ENCODE measurements at regions not wholly inside any gene's neighbourhood (a gene's known extent, or its start where the extent isn't known, plus 50 kb on each side); places are given as distances from the start of the nearest gene placed in this dataset.

- no peaks in the 10 kb centered on the region for H3K4me1 Mint-ChIP-seq (ENCODE audit: low read depth)
- H3K36me3 Mint-ChIP-seq (ENCODE audit: insufficient read depth): no peaks in the 10 kb centered on the region
- no peak for TF ChIP-seq CTCF (IDR thresholded peaks at IDR 0.05; ENCODE audit: unreplicated experiment)
- no peak overlapping the region for H3K4me3 Mint-ChIP-seq (ENCODE audit: low read depth)
- no peaks in the 10 kb centered on the region for H3K27me3 Mint-ChIP-seq
- H3K27ac Mint-ChIP-seq: no peak overlapping the region
- no peak for DNase-seq (ENCODE audit: low spot score, unreplicated experiment)
- peaks cover 3% of the 10 kb centered on the region for H3K9me3 Mint-ChIP-seq (ENCODE audit: low read depth)
Measured at GRCh38 chr1:30012455-30013440, 710.6 kb downstream of the MATN1 start.

GRCh38 chr1:30011970-30012369 lies 711.4 kb downstream of the MATN1 start:
- no peak overlapping the region for H3K4me3 Mint-ChIP-seq (ENCODE audit: low read depth)
- no peak overlapping the region for H3K27ac Mint-ChIP-seq
- no peaks in the 10 kb centered on the region for H3K4me1 Mint-ChIP-seq (ENCODE audit: low read depth)
- no peak for TF ChIP-seq CTCF (IDR thresholded peaks at IDR 0.05; ENCODE audit: unreplicated experiment)
- no peak for DNase-seq (ENCODE audit: low spot score, unreplicated experiment)
- no peaks in the 10 kb centered on the region for H3K36me3 Mint-ChIP-seq (ENCODE audit: insufficient read depth)
- H3K27me3 Mint-ChIP-seq: no peaks in the 10 kb centered on the region
- H3K9me3 Mint-ChIP-seq (ENCODE audit: low read depth): no peaks in the 10 kb centered on the region

DNA sequence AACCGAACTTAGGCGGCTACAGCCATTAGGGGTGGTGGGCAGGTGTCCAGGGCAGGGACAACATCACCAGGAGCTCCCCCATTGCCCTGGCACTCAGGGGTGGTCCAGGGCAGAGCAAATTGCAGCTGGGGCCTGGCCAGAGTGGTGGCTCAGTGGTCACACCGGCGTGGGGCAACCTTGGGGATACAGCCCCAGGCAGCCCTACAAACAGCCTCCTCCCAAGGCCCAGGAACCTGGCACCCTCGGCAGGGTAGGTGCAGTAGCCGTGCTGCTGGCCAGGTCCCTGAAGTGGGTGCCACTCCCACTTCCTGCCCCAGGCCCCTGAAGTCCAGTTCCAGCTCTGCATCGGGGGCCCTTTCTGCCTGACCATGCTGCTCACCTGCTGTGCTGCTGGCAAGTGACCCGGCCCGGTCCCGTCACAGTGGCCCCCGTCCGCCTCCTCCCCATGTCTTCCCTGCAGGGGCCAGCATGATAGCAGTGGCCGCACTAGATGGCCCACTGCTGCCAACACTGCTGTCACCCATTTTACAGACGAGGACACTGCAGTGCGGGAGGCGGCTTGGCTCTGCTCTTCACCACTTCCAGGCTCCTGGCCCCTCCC lies 712.8 kb downstream of the MATN1 start:
- no peak overlapping the region for H3K4me3 Mint-ChIP-seq (ENCODE audit: low read depth)
- DNase-seq (ENCODE audit: low spot score, unreplicated experiment): no peak
- no peaks in the 10 kb centered on the region for H3K9me3 Mint-ChIP-seq (ENCODE audit: low read depth)
- TF ChIP-seq CTCF (IDR thresholded peaks at IDR 0.05; ENCODE audit: unreplicated experiment): no peak
- no peak overlapping the region for H3K27ac Mint-ChIP-seq
- peaks cover 1% of the 10 kb centered on the region for H3K4me1 Mint-ChIP-seq (ENCODE audit: low read depth)
- no peaks in the 10 kb centered on the region for H3K36me3 Mint-ChIP-seq (ENCODE audit: insufficient read depth)
- H3K27me3 Mint-ChIP-seq: no peaks in the 10 kb centered on the region

DNA sequence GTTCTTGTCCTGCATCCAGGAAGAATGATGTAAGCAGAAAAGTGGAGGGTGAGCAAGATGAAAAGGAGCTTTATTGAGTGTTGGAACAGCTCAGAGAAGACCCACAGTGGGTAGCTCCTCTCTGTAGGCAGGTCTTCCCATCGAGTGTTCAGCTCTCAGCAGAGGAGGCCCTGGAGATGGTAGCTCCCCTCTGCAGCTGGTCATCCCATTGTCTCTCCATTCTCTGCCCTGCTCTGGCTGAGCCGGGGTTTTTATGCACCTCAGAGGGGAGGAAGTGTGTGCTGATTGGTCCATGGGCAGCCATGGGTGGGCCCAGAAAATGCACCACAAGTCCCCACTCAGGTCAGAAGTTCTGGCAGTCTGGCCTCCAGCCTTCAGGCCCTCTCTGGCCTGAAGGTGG lies 713.7 kb downstream of the MATN1 start:
- no peak for TF ChIP-seq CTCF (IDR thresholded peaks at IDR 0.05; ENCODE audit: unreplicated experiment)
- no peaks in the 10 kb centered on the region for H3K27me3 Mint-ChIP-seq
- H3K9me3 Mint-ChIP-seq (ENCODE audit: low read depth): no peaks in the 10 kb centered on the region
- no peak overlapping the region for H3K27ac Mint-ChIP-seq
- peaks cover 1% of the 10 kb centered on the region for H3K4me1 Mint-ChIP-seq (ENCODE audit: low read depth)
- no peak overlapping the region for H3K4me3 Mint-ChIP-seq (ENCODE audit: low read depth)
- H3K36me3 Mint-ChIP-seq (ENCODE audit: insufficient read depth): no peaks in the 10 kb centered on the region
- DNase-seq (ENCODE audit: low spot score, unreplicated experiment): no peak

- Mint-ChIP-seq H3K27ac (no peak overlapping the region), H3K36me3 (ENCODE audit: insufficient read depth) (no peaks in the 10 kb centered on the region), H3K4me1 (ENCODE audit: low read depth) (peaks cover 1% of the 10 kb centered on the region), H3K27me3 (no peaks in the 10 kb centered on the region), H3K4me3 (ENCODE audit: low read depth) (no peak overlapping the region), H3K9me3 (ENCODE audit: low read depth) (no peaks in the 10 kb centered on the region)
- no peak for DNase-seq (ENCODE audit: low spot score, unreplicated experiment)
- TF ChIP-seq CTCF (IDR thresholded peaks at IDR 0.05; ENCODE audit: unreplicated experiment): no peak
Measured at GRCh38 chr1:30008998-30009657, 714.3 kb downstream of the MATN1 start.

Data from progenitor cell of endocrine pancreas (in vitro differentiated cells).